PC-9 (cell line): ENCODE measurements at regions not wholly inside any gene's neighbourhood (a gene's known extent, or its start where the extent isn't known, plus 50 kb on each side); places are given as distances from the start of the nearest gene placed in this dataset.

ENCODE experiments used
- BruUV-seq: library from RNA; stranded (reverse); fragments of 400-500 nt; replicated peaks from 2 replicates; lab custom pipeline; 2021; lab: Mats Ljungman, UMichigan
- CTCF ChIA-PET: fragments of 300-600 bp; sonication (Branson Sonifier 250); formaldehyde crosslinking; loops from one replicate; lab custom pipeline; 2022; ENCODE audit warnings: antibody characterized with exemption; lab: Charles Lee
- POLR2A ChIA-PET: fragments of 300-600 bp; sonication (Branson Sonifier 250); formaldehyde crosslinking; loops from one replicate; lab custom pipeline; 2022; ENCODE audit warnings: antibody characterized with exemption; ENCODE audit not compliant: unreplicated experiment; lab: Charles Lee
- DNase-seq, 2 experiments: peaks; one replicate each; pipeline versions ENCODE4 v3.0.0 to v3.0.0-alpha.2; 2015 to 2022; ENCODE audit warnings: mixed read lengths in 1 of 2
- H2AFZ ChIP-seq: fragments of 200-600 bp; sonication (generic); 2 replicates; pipeline ENCODE4 v1.8.1; 2017; ENCODE audit warnings: antibody characterized with exemption
- H3F3A ChIP-seq: fragments of 200-600 bp; sonication (generic); 2 replicates; pipeline ENCODE4 v1.8.1; 2017; ENCODE audit warnings: antibody characterized with exemption, mild to moderate bottlenecking, low read depth; ENCODE audit not compliant: insufficient read depth
- H3K27ac ChIP-seq: fragments of 200-600 bp; sonication (generic); 2 replicates; pipeline ENCODE4 v1.6.1; 2016; ENCODE audit warnings: mixed run types
- H3K27me3 ChIP-seq: fragments of 200-600 bp; sonication (generic); 2 replicates; pipeline ENCODE4 v1.6.1; 2016; ENCODE audit warnings: low read depth, mixed run types; ENCODE audit not compliant: insufficient read depth
- H3K36me3 ChIP-seq: fragments of 200-600 bp; sonication (generic); 2 replicates; pipeline ENCODE4 v1.6.1; 2016; ENCODE audit warnings: low read depth, mixed run types
- H3K4me1 ChIP-seq: fragments of 200-600 bp; sonication (generic); replicated peaks from 2 replicates; pipeline ENCODE4 v1.6.1; 2016; ENCODE audit warnings: mixed run types; ENCODE audit not compliant: insufficient read depth
- H3K4me2 ChIP-seq: fragments of 200-600 bp; sonication (generic); 2 replicates; pipeline ENCODE4 v1.6.1; 2017; ENCODE audit warnings: mixed run types
- H3K4me3 ChIP-seq: fragments of 200-600 bp; sonication (generic); 2 replicates; pipeline ENCODE4 v1.6.1; 2016; ENCODE audit warnings: mixed run types
- H3K79me2 ChIP-seq: fragments of 200-600 bp; sonication (generic); 2 replicates; pipeline ENCODE4 v1.6.1; 2017; ENCODE audit warnings: low read depth, mixed run types
- H3K9me2 ChIP-seq: fragments of 200-600 bp; sonication (generic); 2 replicates; pipeline ENCODE4 v1.8.1; 2017; ENCODE audit warnings: mild to moderate bottlenecking; ENCODE audit not compliant: insufficient read depth
- H3K9me3 ChIP-seq: fragments of 200-600 bp; sonication (generic); 2 replicates; pipeline ENCODE4 v1.8.1; 2016; ENCODE audit warnings: low read depth; ENCODE audit not compliant: insufficient read depth
- H4K20me1 ChIP-seq: fragments of 200-600 bp; sonication (generic); 2 replicates; pipeline ENCODE4 v1.8.1; 2017; ENCODE audit not compliant: insufficient read depth
- EZH2 ChIP-seq: fragments of 200-600 bp; sonication (generic); IDR thresholded peaks from 2 replicates; pipeline ENCODE4 v1.8.0; 2017; ENCODE audit warnings: antibody characterized with exemption, low read depth
- intact Hi-C: fragments of 100-400 bp; cut with micrococcal nuclease; formaldehyde crosslinking; loops from one replicate; pipeline ENCODE4 v1.10.0; 2022; ENCODE audit not compliant: unreplicated experiment
- TF ChIP-seq, protein P1 (sequence below): fragments of 200-600 bp; sonication (generic); conservative IDR thresholded peaks from 2 replicates; pipeline ENCODE4 v1.6.1; 2017; ENCODE audit warnings: mixed run types, antibody characterized with exemption, mild to moderate bottlenecking, moderate library complexity

DNA sequence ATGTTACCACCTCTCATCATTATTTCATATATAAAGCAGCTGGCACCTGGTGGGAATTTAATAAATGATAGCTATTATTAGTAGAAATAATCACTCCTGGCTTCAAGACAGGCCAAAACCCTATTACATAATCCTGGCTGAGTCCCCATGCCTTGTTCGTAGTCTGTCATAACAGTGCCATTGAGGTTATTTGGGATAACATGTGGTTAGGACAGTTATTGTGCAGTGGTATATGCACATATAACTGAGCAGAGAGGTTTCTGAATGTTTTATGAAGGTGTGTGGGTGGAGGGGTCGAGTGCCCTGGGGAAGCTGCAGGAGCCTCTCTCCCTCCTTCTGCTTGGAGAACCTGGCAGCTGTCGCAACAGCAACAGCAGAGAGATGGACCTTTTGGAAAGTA, 162.4 kb upstream of the NABP1 start:
- Histone ChIP-seq H3F3A (no peaks in the 10 kb centered on the region), H3K27me3 (no peaks in the 10 kb centered on the region), H3K4me1 (no peaks in the 10 kb centered on the region), H3K79me2 (no peaks in the 10 kb centered on the region), H2AFZ (no peak overlapping the region), H3K27ac (no peak overlapping the region), H3K9me2 (no peaks in the 10 kb centered on the region), H3K36me3 (no peaks in the 10 kb centered on the region), H3K4me2 (no peak overlapping the region), H3K9me3 (no peaks in the 10 kb centered on the region), H3K4me3 (no peak overlapping the region), H4K20me1 (no peaks in the 10 kb centered on the region)
- no TSS peak for BruUV-seq
- no peak for DNase-seq
- intact Hi-C loops: no loop called here
- POLR2A ChIA-PET: no interaction called here
- CTCF ChIA-PET: no interaction called here
- TF ChIP-seq, protein P1, sequence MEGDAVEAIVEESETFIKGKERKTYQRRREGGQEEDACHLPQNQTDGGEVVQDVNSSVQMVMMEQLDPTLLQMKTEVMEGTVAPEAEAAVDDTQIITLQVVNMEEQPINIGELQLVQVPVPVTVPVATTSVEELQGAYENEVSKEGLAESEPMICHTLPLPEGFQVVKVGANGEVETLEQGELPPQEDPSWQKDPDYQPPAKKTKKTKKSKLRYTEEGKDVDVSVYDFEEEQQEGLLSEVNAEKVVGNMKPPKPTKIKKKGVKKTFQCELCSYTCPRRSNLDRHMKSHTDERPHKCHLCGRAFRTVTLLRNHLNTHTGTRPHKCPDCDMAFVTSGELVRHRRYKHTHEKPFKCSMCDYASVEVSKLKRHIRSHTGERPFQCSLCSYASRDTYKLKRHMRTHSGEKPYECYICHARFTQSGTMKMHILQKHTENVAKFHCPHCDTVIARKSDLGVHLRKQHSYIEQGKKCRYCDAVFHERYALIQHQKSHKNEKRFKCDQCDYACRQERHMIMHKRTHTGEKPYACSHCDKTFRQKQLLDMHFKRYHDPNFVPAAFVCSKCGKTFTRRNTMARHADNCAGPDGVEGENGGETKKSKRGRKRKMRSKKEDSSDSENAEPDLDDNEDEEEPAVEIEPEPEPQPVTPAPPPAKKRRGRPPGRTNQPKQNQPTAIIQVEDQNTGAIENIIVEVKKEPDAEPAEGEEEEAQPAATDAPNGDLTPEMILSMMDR: no peak
- no peak for TF ChIP-seq EZH2

DNA sequence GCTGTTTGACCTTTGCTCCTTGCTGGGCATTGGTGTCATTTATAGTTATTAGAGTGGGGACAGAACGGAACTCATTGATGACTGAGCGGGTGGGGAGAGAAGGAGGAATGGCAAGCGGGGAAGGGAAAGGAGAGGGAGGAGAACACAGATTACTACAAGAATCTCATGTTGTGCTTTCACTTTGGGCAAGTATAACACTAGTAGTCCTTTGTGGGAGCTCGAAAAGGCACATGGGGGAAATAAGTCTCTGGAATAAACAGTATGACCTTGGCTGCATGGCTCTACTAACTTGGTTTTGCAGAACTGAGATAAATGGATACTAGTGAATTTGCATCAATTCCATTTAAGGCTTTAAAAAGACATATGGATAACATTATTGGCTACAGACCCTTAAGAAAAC, 161.7 kb upstream of the NABP1 start:
- Histone ChIP-seq H3F3A (no peaks in the 10 kb centered on the region), H4K20me1 (no peaks in the 10 kb centered on the region), H3K4me1 (no peaks in the 10 kb centered on the region), H3K36me3 (no peaks in the 10 kb centered on the region), H3K79me2 (no peaks in the 10 kb centered on the region), H3K9me2 (no peaks in the 10 kb centered on the region), H3K9me3 (no peaks in the 10 kb centered on the region), H3K4me2 (no peak overlapping the region), H3K27me3 (no peaks in the 10 kb centered on the region), H2AFZ (no peak overlapping the region), H3K27ac (no peak overlapping the region), H3K4me3 (no peak overlapping the region)
- TF ChIP-seq, protein P1: no peak
- ChIA-PET CTCF (no interaction called here), POLR2A (no interaction called here)
- BruUV-seq: no TSS peak
- DNase-seq: no peak
- intact Hi-C loops: no loop called here

DNA sequence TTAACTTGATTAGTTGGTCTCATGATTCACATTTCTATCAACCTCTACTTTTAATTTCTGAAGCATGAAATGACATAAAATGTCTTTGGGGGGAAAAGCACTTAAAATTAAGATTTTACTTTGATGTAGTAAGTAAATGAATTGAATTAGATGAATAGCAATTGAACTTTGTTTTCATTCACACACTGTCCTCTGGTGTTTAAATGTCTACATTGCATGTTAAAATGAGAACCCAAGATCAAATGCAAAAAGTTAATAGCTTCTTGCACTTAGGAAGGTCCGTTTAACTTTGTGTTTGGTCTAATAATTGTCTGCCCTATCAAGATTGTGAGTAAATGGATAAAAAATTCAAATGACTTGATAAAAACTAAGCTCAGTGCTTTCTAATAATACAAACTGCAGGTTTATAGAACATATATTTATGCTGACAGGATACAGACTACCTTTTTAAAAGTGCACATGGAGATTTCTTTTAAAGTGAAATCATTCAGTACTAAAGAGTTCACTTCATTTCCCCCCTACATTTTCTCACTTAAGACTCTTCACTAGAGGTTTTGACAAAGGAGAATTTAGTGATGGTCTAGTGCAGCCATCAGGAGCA, 156.2 kb upstream of the NABP1 start:
- no peak for DNase-seq
- no peak for TF ChIP-seq EZH2
- TF ChIP-seq, protein P1: peak; percentile 75
- H3K27ac ChIP-seq: no peak overlapping the region
- H3K4me2 ChIP-seq: no peak overlapping the region
- no peaks in the 10 kb centered on the region for H3K27me3 ChIP-seq
- H3F3A ChIP-seq: no peaks in the 10 kb centered on the region
- no peaks in the 10 kb centered on the region for H3K9me3 ChIP-seq
- H3K4me1 ChIP-seq: no peaks in the 10 kb centered on the region
- H3K79me2 ChIP-seq: no peaks in the 10 kb centered on the region
- H3K4me3 ChIP-seq: no peak overlapping the region
- H4K20me1 ChIP-seq: no peaks in the 10 kb centered on the region
- intact Hi-C loops: loop anchor here (1.0 to 5.0 kb wide), 3 partner anchors 356 to 739 kb away; no protein-coding TSS in a partner anchor
- no peaks in the 10 kb centered on the region for H3K9me2 ChIP-seq
- ChIA-PET CTCF (interaction anchor here (0.6 to 0.9 kb wide), 3 partner anchors 17 to 470 kb away, joined by 3 read pairs; no protein-coding TSS in a partner anchor), POLR2A (no interaction called here)
- BruUV-seq: no TSS peak
- no peak overlapping the region for H2AFZ ChIP-seq
- no peaks in the 10 kb centered on the region for H3K36me3 ChIP-seq
